ENCODE measurements at regions not wholly inside any gene's neighbourhood (a gene's known extent, or its start where the extent isn't known, plus 50 kb on each side); places are given as distances from the start of the nearest gene placed in this dataset.
"Not testable (repeated sequence)": the region's sequence is repeated elsewhere in the genome, so short reads cannot be mapped to it uniquely, and the experiment has no call there.

- DNase-seq (ENCODE audit: low spot score): no peak
Measured at GRCh38 chr3:162538491-162538890, 1041.9 kb downstream of the OTOL1 start.

GRCh38 chr3:162538906-162539305 is 1042.3 kb downstream of the OTOL1 start:
- no peak for DNase-seq (ENCODE audit: low spot score)

- DNase-seq (ENCODE audit: low spot score): no peak
Measured at GRCh38 chr3:162540421-162540820, 1043.8 kb downstream of the OTOL1 start.

- no peak for DNase-seq (ENCODE audit: low spot score)
Measured at GRCh38 chr3:162541923-162542322, 1045.3 kb downstream of the OTOL1 start.

GRCh38 chr3:162544246-162544645 is 1047.6 kb downstream of the OTOL1 start:
- no peak for DNase-seq (ENCODE audit: low spot score)

- no peak for DNase-seq (ENCODE audit: low spot score)
Measured at GRCh38 chr3:162546910-162547309, 1050.3 kb downstream of the OTOL1 start.

- DNase-seq (ENCODE audit: low spot score): no peak
Measured at GRCh38 chr3:162547321-162547720, 1050.7 kb downstream of the OTOL1 start.

GRCh38 chr3:162555761-162556160 is 1059.2 kb downstream of the OTOL1 start:
- no peak for DNase-seq (ENCODE audit: low spot score)

- DNase-seq (ENCODE audit: low spot score): no peak
Measured at GRCh38 chr3:162558016-162558415, 1061.4 kb downstream of the OTOL1 start.

- DNase-seq (ENCODE audit: low spot score): no peak
Measured at GRCh38 chr3:162568706-162569105, 1072.1 kb downstream of the OTOL1 start.

GRCh38 chr3:162569314-162569713 is 1072.7 kb downstream of the OTOL1 start:
- no peak for DNase-seq (ENCODE audit: low spot score)

GRCh38 chr3:162584986-162585385 is 1088.4 kb downstream of the OTOL1 start:
- DNase-seq (ENCODE audit: low spot score): no peak

- DNase-seq (ENCODE audit: low spot score): no peak
Measured at GRCh38 chr3:162586591-162586990, 1090.0 kb downstream of the OTOL1 start.

- no peak for DNase-seq (ENCODE audit: low spot score)
Measured at GRCh38 chr3:162597226-162597625, 1100.6 kb downstream of the OTOL1 start.

- not testable (repeated sequence) for DNase-seq (ENCODE audit: low spot score)
Measured at GRCh38 chr3:162598500-162598899, 1101.9 kb downstream of the OTOL1 start.

- not testable (repeated sequence) for DNase-seq (ENCODE audit: low spot score)
Measured at GRCh38 chr3:162599742-162600141, 1103.1 kb downstream of the OTOL1 start.

- DNase-seq (ENCODE audit: low spot score): no peak
Measured at GRCh38 chr3:162601101-162601670, 1104.6 kb downstream of the OTOL1 start.

GRCh38 chr3:162602619-162603018 is 1106.0 kb downstream of the OTOL1 start:
- no peak for DNase-seq (ENCODE audit: low spot score)

GRCh38 chr3:162605651-162606204 is 1109.1 kb downstream of the OTOL1 start:
- no peak for DNase-seq (ENCODE audit: low spot score)

- no peak for DNase-seq (ENCODE audit: low spot score)
Measured at GRCh38 chr3:162610261-162610660, 1113.7 kb downstream of the OTOL1 start.

GRCh38 chr3:162612991-162613390 is 1116.4 kb downstream of the OTOL1 start:
- DNase-seq (ENCODE audit: low spot score): no peak

- DNase-seq (ENCODE audit: low spot score): peak; percentile 36
Measured at GRCh38 chr3:162626172-162626571, 1129.6 kb downstream of the OTOL1 start.

GRCh38 chr3:162628531-162628930 is 1131.9 kb downstream of the OTOL1 start:
- DNase-seq (ENCODE audit: low spot score): no peak

GRCh38 chr3:162629372-162629771 is 1132.8 kb downstream of the OTOL1 start:
- DNase-seq (ENCODE audit: low spot score): no peak
